ENCODE measurements at regions not wholly inside any gene's neighbourhood (a gene's known extent, or its start where the extent isn't known, plus 50 kb on each side); places are given as distances from the start of the nearest gene placed in this dataset.

GRCh38 chr21:24042687-24043086, 1564.6 kb downstream of the MRPL39 start:
- no peak overlapping the region for H2AFZ ChIP-seq (ENCODE audit: low read depth, low read length)
- no peak overlapping the region for H3K9ac ChIP-seq (ENCODE audit: low read length)
- H3K27me3 ChIP-seq (ENCODE audit: insufficient read depth, low read depth, low read length): no peaks in the 10 kb centered on the region
- TF ChIP-seq CTCF (IDR thresholded peaks at IDR 0.05; ENCODE audit: poor library complexity, severe bottlenecking) (no peak), EP300 (conservative IDR thresholded peaks at IDR 0.05; ENCODE audit: poor library complexity, severe bottlenecking) (no peak), EZH2 (IDR thresholded peaks at IDR 0.05; ENCODE audit: borderline replicate concordance, insufficient read depth, low read length, poor library complexity, severe bottlenecking) (no peak), SMC3 (conservative IDR thresholded peaks at IDR 0.05; ENCODE audit: poor library complexity) (no peak), RAD21 (conservative IDR thresholded peaks at IDR 0.05) (no peak), REST (IDR thresholded peaks at IDR 0.05; ENCODE audit: borderline replicate concordance) (no peak), POLR2AphosphoS5 (IDR thresholded peaks at IDR 0.05) (no peak), TAF1 (IDR thresholded peaks at IDR 0.05; ENCODE audit: low read depth) (no peak), MXI1 (conservative IDR thresholded peaks at IDR 0.05; ENCODE audit: poor library complexity, severe bottlenecking) (no peak)
- no peaks in the 10 kb centered on the region for H3K36me3 ChIP-seq (ENCODE audit: insufficient read depth, low read length)
- H3K9me2 ChIP-seq (ENCODE audit: insufficient read depth, low read length): no peaks in the 10 kb centered on the region
- no peaks in the 10 kb centered on the region for H4K20me1 ChIP-seq (ENCODE audit: insufficient read depth)
- H3F3A ChIP-seq (ENCODE audit: insufficient read depth, low read length, poor library complexity, severe bottlenecking): no peaks in the 10 kb centered on the region
- no peak overlapping the region for H3K4me3 ChIP-seq (ENCODE audit: low read length)
- H3K9me3 ChIP-seq (ENCODE audit: low read length): no peaks in the 10 kb centered on the region
- no peaks in the 10 kb centered on the region for H3K79me2 ChIP-seq (replicated peaks; ENCODE audit: insufficient read depth, low read length)
- no peak overlapping the region for H3K27ac ChIP-seq (ENCODE audit: low read length)
- H3K4me2 ChIP-seq (ENCODE audit: low read length): no peak overlapping the region

- Histone ChIP-seq H2AFZ (ENCODE audit: low read depth, low read length) (no peak overlapping the region), H3K27me3 (ENCODE audit: insufficient read depth, low read depth, low read length) (no peaks in the 10 kb centered on the region), H3F3A (ENCODE audit: insufficient read depth, low read length, poor library complexity, severe bottlenecking) (no peaks in the 10 kb centered on the region), H3K9me2 (ENCODE audit: insufficient read depth, low read length) (no peaks in the 10 kb centered on the region), H3K27ac (ENCODE audit: low read length) (no peak overlapping the region), H3K9ac (ENCODE audit: low read length) (no peak overlapping the region), H3K4me3 (ENCODE audit: low read length) (no peak overlapping the region), H4K20me1 (ENCODE audit: insufficient read depth) (no peaks in the 10 kb centered on the region), H3K79me2 (replicated peaks; ENCODE audit: insufficient read depth, low read length) (no peaks in the 10 kb centered on the region), H3K4me2 (ENCODE audit: low read length) (no peak overlapping the region), H3K36me3 (ENCODE audit: insufficient read depth, low read length) (no peaks in the 10 kb centered on the region), H3K9me3 (ENCODE audit: low read length) (no peaks in the 10 kb centered on the region)
- TF ChIP-seq EZH2 (IDR thresholded peaks at IDR 0.05; ENCODE audit: borderline replicate concordance, insufficient read depth, low read length, poor library complexity, severe bottlenecking) (no peak), MXI1 (conservative IDR thresholded peaks at IDR 0.05; ENCODE audit: poor library complexity, severe bottlenecking) (no peak), CTCF (IDR thresholded peaks at IDR 0.05; ENCODE audit: poor library complexity, severe bottlenecking) (no peak), TAF1 (IDR thresholded peaks at IDR 0.05; ENCODE audit: low read depth) (no peak), POLR2AphosphoS5 (IDR thresholded peaks at IDR 0.05) (no peak), EP300 (conservative IDR thresholded peaks at IDR 0.05; ENCODE audit: poor library complexity, severe bottlenecking) (no peak), REST (IDR thresholded peaks at IDR 0.05; ENCODE audit: borderline replicate concordance) (no peak), SMC3 (conservative IDR thresholded peaks at IDR 0.05; ENCODE audit: poor library complexity) (no peak), RAD21 (conservative IDR thresholded peaks at IDR 0.05) (no peak)
Observed at GRCh38 chr21:24032709-24033232, 1574.5 kb downstream of the MRPL39 start.

All from neural cell (in vitro differentiated cells).